Neural cell (in vitro differentiated cells): ENCODE measurements at regions not wholly inside any gene's neighbourhood (a gene's known extent, or its start where the extent isn't known, plus 50 kb on each side); places are given as distances from the start of the nearest gene placed in this dataset.

Experiments used
- H2AFZ ChIP-seq: fragments of 200-600, 300-800 bp; sonication (generic), shearing (Covaris generic); 2 replicates; pipeline ENCODE4 v1.6.0; 2014; ENCODE audit warnings: low read depth, mild to moderate bottlenecking, antibody characterized with exemption, low read length, moderate library complexity
- H3F3A ChIP-seq: fragments of 200-600 bp; shearing (Covaris generic); 2 replicates; pipeline ENCODE4 v1.6.1; 2016; ENCODE audit warnings: mild to moderate bottlenecking, moderate library complexity, mixed read lengths, antibody characterized with exemption, low read length; ENCODE audit not compliant: insufficient read depth, poor library complexity, severe bottlenecking
- H3K27ac ChIP-seq: fragments of 200-600, 300-800 bp; sonication (generic), shearing (Covaris generic); 2 replicates; pipeline ENCODE4 v1.5.1; 2014; ENCODE audit warnings: mild to moderate bottlenecking, low read length, moderate library complexity
- H3K27me3 ChIP-seq: fragments of 300-800, 200-600 bp; sonication (generic), shearing (Covaris generic); 2 replicates; pipeline ENCODE4 v1.6.0; 2014; ENCODE audit warnings: mild to moderate bottlenecking, low read depth, low read length, moderate library complexity; ENCODE audit not compliant: insufficient read depth
- H3K36me3 ChIP-seq: fragments of 300-800, 200-600 bp; sonication (generic), shearing (Covaris generic); 2 replicates; pipeline ENCODE4 v1.5.1; 2014; ENCODE audit warnings: mild to moderate bottlenecking, antibody characterized with exemption, low read length, moderate library complexity; ENCODE audit not compliant: insufficient read depth
- H3K4me2 ChIP-seq: fragments of 300-800, 200-600 bp; sonication (generic), shearing (Covaris generic); 2 replicates; pipeline ENCODE4 v1.6.0; 2014; ENCODE audit warnings: mild to moderate bottlenecking, low read length
- H3K4me3 ChIP-seq: fragments of 300-800, 200-600 bp; sonication (generic), shearing (Covaris generic); 2 replicates; pipeline ENCODE4 v1.5.1; 2014; ENCODE audit warnings: mild to moderate bottlenecking, low read length, moderate library complexity
- H3K79me2 ChIP-seq: fragments of 200-600 bp; shearing (Covaris generic); replicated peaks from 2 replicates; pipeline ENCODE4 v1.6.0; 2014; ENCODE audit warnings: mild to moderate bottlenecking, low read length, moderate library complexity; ENCODE audit not compliant: insufficient read depth
- H3K9ac ChIP-seq: fragments of 300-800, 200-600 bp; sonication (generic), shearing (Covaris generic); 2 replicates; pipeline ENCODE4 v1.6.1; 2016; ENCODE audit warnings: mild to moderate bottlenecking, low read length, mixed read lengths
- H3K9me2 ChIP-seq: fragments of 200-600 bp; shearing (Covaris generic); 2 replicates; pipeline ENCODE4 v1.6.1; 2016; ENCODE audit warnings: mild to moderate bottlenecking, low read length, mixed read lengths; ENCODE audit not compliant: insufficient read depth
- H3K9me3 ChIP-seq: fragments of 200-600, 300-800 bp; sonication (generic), shearing (Covaris generic); 2 replicates; pipeline ENCODE4 v1.6.1; 2016; ENCODE audit warnings: mild to moderate bottlenecking, mixed run types, low read length, moderate library complexity, mixed read lengths
- H4K20me1 ChIP-seq: fragments of 200-600 bp; shearing (Covaris generic); 2 replicates; pipeline ENCODE4 v1.6.1; 2016; ENCODE audit warnings: mild to moderate bottlenecking, mixed run types; ENCODE audit not compliant: insufficient read depth
- CTCF ChIP-seq: fragments of 450-650 bp; IDR thresholded peaks from 2 replicates; pipeline ENCODE4 v1.5.1; 2014; ENCODE audit warnings: antibody characterized with exemption, mild to moderate bottlenecking, moderate library complexity; ENCODE audit not compliant: poor library complexity, severe bottlenecking
- EP300 ChIP-seq: fragments of 450-650 bp; conservative IDR thresholded peaks from 2 replicates; pipeline ENCODE4 v1.6.1; 2014; ENCODE audit warnings: antibody characterized with exemption, mild to moderate bottlenecking, moderate library complexity; ENCODE audit not compliant: poor library complexity, severe bottlenecking
- EZH2 ChIP-seq: fragments of 200-600, 300-800 bp; shearing (Covaris generic), sonication (generic); IDR thresholded peaks from 2 replicates; pipeline ENCODE4 v1.6.1; 2014; ENCODE audit warnings: antibody characterized with exemption, low read length, borderline replicate concordance, mild to moderate bottlenecking; ENCODE audit not compliant: insufficient read depth, poor library complexity, severe bottlenecking
- MXI1 ChIP-seq: fragments of 450-650 bp; conservative IDR thresholded peaks from 2 replicates; pipeline ENCODE4 v1.6.1; 2014; ENCODE audit warnings: antibody characterized with exemption, mild to moderate bottlenecking; ENCODE audit not compliant: poor library complexity, severe bottlenecking
- POLR2AphosphoS5 ChIP-seq: IDR thresholded peaks from 2 replicates; pipeline ENCODE4 v1.6.1; 2012
- RAD21 ChIP-seq: fragments of 450-650 bp; conservative IDR thresholded peaks from 2 replicates; pipeline ENCODE4 v1.6.1; 2014; ENCODE audit warnings: antibody characterized with exemption, mild to moderate bottlenecking, moderate library complexity
- SMC3 ChIP-seq: fragments of 450-650 bp; conservative IDR thresholded peaks from 2 replicates; pipeline ENCODE4 v1.6.1; 2014; ENCODE audit warnings: antibody characterized with exemption, mild to moderate bottlenecking, moderate library complexity; ENCODE audit not compliant: poor library complexity
- TAF1 ChIP-seq: IDR thresholded peaks from 2 replicates; pipeline ENCODE4 v1.6.1; 2012; ENCODE audit warnings: low read depth
- TF ChIP-seq, protein P1 (sequence below): IDR thresholded peaks from 2 replicates; pipeline ENCODE4 v1.6.1; 2012; ENCODE audit warnings: borderline replicate concordance

DNA sequence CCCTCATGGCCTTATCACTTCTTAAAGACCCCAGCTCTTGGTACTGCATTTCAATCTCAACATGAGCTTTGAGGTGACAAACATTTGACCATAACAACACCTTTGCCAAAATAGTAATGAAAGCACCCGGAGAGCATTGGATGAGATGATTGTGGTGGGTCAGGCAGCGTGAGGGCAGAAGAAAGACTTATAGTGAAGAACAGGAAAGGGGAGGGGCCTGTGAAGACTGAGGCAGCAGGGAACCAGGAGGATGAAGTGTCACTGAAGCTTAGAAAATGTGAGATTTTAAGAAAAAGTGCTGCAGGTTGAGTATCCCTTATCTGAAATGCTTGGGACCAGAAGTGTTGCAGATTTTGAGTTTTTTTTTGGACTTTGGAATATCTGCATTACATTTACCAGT lies 86.3 kb downstream of the EMP1 start:
- no peaks in the 10 kb centered on the region for H3F3A ChIP-seq
- no peak overlapping the region for H3K4me2 ChIP-seq
- no peak overlapping the region for H3K27ac ChIP-seq
- H3K9me2 ChIP-seq, result no peaks in the 10 kb centered on the region
- H2AFZ ChIP-seq, result no peak overlapping the region
- no peak for TF ChIP-seq TAF1
- TF ChIP-seq EZH2, result no peak
- TF ChIP-seq SMC3, result no peak
- TF ChIP-seq, protein P1, sequence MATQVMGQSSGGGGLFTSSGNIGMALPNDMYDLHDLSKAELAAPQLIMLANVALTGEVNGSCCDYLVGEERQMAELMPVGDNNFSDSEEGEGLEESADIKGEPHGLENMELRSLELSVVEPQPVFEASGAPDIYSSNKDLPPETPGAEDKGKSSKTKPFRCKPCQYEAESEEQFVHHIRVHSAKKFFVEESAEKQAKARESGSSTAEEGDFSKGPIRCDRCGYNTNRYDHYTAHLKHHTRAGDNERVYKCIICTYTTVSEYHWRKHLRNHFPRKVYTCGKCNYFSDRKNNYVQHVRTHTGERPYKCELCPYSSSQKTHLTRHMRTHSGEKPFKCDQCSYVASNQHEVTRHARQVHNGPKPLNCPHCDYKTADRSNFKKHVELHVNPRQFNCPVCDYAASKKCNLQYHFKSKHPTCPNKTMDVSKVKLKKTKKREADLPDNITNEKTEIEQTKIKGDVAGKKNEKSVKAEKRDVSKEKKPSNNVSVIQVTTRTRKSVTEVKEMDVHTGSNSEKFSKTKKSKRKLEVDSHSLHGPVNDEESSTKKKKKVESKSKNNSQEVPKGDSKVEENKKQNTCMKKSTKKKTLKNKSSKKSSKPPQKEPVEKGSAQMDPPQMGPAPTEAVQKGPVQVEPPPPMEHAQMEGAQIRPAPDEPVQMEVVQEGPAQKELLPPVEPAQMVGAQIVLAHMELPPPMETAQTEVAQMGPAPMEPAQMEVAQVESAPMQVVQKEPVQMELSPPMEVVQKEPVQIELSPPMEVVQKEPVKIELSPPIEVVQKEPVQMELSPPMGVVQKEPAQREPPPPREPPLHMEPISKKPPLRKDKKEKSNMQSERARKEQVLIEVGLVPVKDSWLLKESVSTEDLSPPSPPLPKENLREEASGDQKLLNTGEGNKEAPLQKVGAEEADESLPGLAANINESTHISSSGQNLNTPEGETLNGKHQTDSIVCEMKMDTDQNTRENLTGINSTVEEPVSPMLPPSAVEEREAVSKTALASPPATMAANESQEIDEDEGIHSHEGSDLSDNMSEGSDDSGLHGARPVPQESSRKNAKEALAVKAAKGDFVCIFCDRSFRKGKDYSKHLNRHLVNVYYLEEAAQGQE, result no peak
- no peak for TF ChIP-seq POLR2AphosphoS5
- TF ChIP-seq EP300, result no peak
- TF ChIP-seq MXI1, result no peak
- TF ChIP-seq CTCF, result no peak
- TF ChIP-seq RAD21, result no peak
- no peaks in the 10 kb centered on the region for H3K9me3 ChIP-seq
- H3K9ac ChIP-seq, result no peak overlapping the region
- no peak overlapping the region for H3K4me3 ChIP-seq
- no peaks in the 10 kb centered on the region for H3K36me3 ChIP-seq
- H3K79me2 ChIP-seq, result no peaks in the 10 kb centered on the region
- H4K20me1 ChIP-seq, result no peaks in the 10 kb centered on the region
- H3K27me3 ChIP-seq, result no peaks in the 10 kb centered on the region

DNA sequence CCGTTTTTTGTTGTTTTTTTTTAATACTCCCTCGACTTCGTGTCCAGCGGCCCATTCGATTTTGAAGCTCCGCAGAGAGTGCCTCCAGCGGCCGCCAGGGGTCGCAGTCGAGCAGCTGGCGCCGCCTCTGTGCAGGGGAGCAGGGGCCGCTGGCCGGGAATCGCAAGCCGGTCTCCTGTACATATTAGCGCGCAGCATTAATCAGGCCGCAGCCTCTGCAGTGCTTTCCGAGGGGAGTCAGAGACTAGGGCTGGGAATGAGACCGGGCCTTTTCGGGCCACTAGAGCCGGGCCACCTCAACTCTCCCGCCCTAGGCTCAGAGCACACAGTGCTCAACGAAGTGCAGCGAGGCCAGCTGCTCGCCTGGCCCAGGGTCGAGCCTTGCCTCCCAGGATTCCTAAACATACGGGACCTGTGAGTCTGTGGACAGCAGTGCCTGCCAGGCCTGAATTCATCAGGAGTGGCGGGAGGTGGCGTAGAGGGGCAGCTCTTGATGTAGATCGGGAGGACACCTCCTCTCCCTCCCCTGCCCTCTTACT lies 81.8 kb downstream of the EMP1 start:
- H2AFZ ChIP-seq, result no peak overlapping the region
- no peak overlapping the region for H3K4me2 ChIP-seq
- peaks cover 6% of the 10 kb centered on the region for H3F3A ChIP-seq
- no peaks in the 10 kb centered on the region for H3K9me2 ChIP-seq
- no peak overlapping the region for H3K27ac ChIP-seq
- H3K36me3 ChIP-seq, result no peaks in the 10 kb centered on the region
- no peak overlapping the region for H3K4me3 ChIP-seq
- no peak overlapping the region for H3K9ac ChIP-seq
- no peaks in the 10 kb centered on the region for H3K9me3 ChIP-seq
- H3K27me3 ChIP-seq, result no peaks in the 10 kb centered on the region
- H4K20me1 ChIP-seq, result no peaks in the 10 kb centered on the region
- no peaks in the 10 kb centered on the region for H3K79me2 ChIP-seq
- TF ChIP-seq, protein P1, result peak; percentile 23
- TF ChIP-seq RAD21 (peak; percentile 90), TAF1 (no peak), SMC3 (peak; percentile 95), CTCF (peak; percentile 95), MXI1 (no peak)
